ENCODE measurements at regions not wholly inside any gene's neighbourhood (a gene's known extent, or its start where the extent isn't known, plus 50 kb on each side); places are given as distances from the start of the nearest gene placed in this dataset.
A peak's percentile ranks its signal among the peaks of the same experiment; 100 is the strongest.

DNA sequence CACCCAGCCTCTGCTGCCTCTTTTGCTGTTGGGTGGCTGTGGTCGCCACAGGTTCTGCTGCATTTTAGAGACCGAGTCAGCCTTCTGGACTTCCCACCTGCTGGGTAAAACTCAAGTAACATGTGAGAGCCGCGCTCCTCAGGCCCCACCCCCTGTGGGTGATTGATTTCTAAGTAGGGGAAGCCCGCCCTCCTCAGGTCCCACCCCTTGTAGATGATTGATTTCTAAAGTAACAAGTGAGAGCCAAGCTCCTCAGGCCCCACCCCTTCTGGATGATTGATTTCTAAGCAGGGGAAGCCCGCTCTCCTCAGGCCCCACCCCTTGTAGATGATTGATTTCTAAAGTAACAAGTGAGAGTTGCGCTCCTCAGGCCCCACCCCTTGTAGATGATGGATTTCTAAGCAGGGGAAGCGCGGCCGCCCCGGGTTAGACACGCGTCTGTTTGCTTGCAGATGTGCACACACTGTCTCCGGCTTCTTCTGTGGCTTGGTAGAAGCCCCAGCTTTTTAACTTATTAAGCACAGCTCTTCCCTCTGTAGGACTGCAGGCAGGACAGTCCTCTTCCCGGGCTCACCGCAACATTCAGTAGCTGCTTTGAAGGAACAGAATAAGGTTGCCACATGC lies 83.4 kb downstream of the FAM43A start:
- Histone ChIP-seq H3K4me2 (ENCODE audit: insufficient read depth, low read length) (peak overlapping the region; percentile 90), H3K79me2 (ENCODE audit: insufficient read depth, low read length) (no peaks in the 10 kb centered on the region), H3K4me1 (ENCODE audit: insufficient read depth, low read length) (peaks cover 17% of the 10 kb centered on the region), H3K9me3 (ENCODE audit: low read depth, low read length) (no peaks in the 10 kb centered on the region), H3K36me3 (ENCODE audit: insufficient read depth, low read length) (no peaks in the 10 kb centered on the region), H2AFZ (ENCODE audit: low read length) (peak overlapping the region; percentile 94), H3K4me3 (ENCODE audit: insufficient read depth, low read length) (peak overlapping the region; percentile 70), H3K27ac (ENCODE audit: low read depth, low read length) (no peak overlapping the region), H3K27me3 (ENCODE audit: insufficient read depth, low read length) (peaks cover 2% of the 10 kb centered on the region), H4K20me1 (ENCODE audit: insufficient read depth, low read length) (no peaks in the 10 kb centered on the region)
- no peak for TF ChIP-seq CTCF (IDR thresholded peaks at IDR 0.05; ENCODE audit: extremely low read depth, low read depth, low read length)
- peak; percentile 95 for DNase-seq (ENCODE audit: insufficient read length, low spot score, missing footprints)

- Histone ChIP-seq H3K9me3 (ENCODE audit: low read depth, low read length) (no peaks in the 10 kb centered on the region), H3K27ac (ENCODE audit: low read depth, low read length) (no peak overlapping the region), H4K20me1 (ENCODE audit: insufficient read depth, low read length) (no peaks in the 10 kb centered on the region), H3K4me3 (ENCODE audit: insufficient read depth, low read length) (no peak overlapping the region), H2AFZ (ENCODE audit: low read length) (no peak overlapping the region), H3K4me1 (ENCODE audit: insufficient read depth, low read length) (peaks cover 17% of the 10 kb centered on the region), H3K79me2 (ENCODE audit: insufficient read depth, low read length) (no peaks in the 10 kb centered on the region), H3K27me3 (ENCODE audit: insufficient read depth, low read length) (peaks cover 3% of the 10 kb centered on the region), H3K4me2 (ENCODE audit: insufficient read depth, low read length) (peak overlapping the region; percentile 53), H3K36me3 (ENCODE audit: insufficient read depth, low read length) (no peaks in the 10 kb centered on the region)
- no peak for TF ChIP-seq CTCF (IDR thresholded peaks at IDR 0.05; ENCODE audit: extremely low read depth, low read depth, low read length)
- no peak for DNase-seq (ENCODE audit: insufficient read length, low spot score, missing footprints)
Observed at GRCh38 chr3:194772241-194773000, 86.7 kb downstream of the FAM43A start.

DNA sequence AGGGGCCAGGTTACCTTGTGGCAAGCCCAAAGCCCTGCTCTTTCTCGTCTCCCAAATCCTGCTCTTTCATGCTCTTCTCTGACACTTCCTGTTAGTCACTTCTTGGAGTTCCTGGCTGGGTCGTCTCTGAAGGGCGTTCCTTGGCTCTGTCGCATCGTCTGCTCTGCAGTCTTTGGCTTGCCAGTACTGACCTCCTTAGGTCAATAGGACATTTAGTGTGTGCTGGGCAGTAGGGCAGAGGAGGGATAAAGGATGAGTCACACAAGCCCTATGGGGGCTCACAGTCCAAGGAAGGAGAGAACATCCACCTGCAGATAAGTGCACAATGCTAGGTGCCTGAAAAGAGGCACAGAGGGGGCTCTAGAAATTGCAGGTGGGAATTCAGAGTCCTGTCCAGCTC lies 87.5 kb downstream of the FAM43A start:
- Histone ChIP-seq H3K9me3 (ENCODE audit: low read depth, low read length) (no peaks in the 10 kb centered on the region), H3K36me3 (ENCODE audit: insufficient read depth, low read length) (no peaks in the 10 kb centered on the region), H3K4me2 (ENCODE audit: insufficient read depth, low read length) (peak overlapping the region; percentile 53), H3K79me2 (ENCODE audit: insufficient read depth, low read length) (no peaks in the 10 kb centered on the region), H3K4me3 (ENCODE audit: insufficient read depth, low read length) (peak overlapping the region; percentile 32), H3K4me1 (ENCODE audit: insufficient read depth, low read length) (peaks cover 17% of the 10 kb centered on the region), H3K27ac (ENCODE audit: low read depth, low read length) (no peak overlapping the region), H3K27me3 (ENCODE audit: insufficient read depth, low read length) (peaks cover 3% of the 10 kb centered on the region), H2AFZ (ENCODE audit: low read length) (peak overlapping the region; percentile 70), H4K20me1 (ENCODE audit: insufficient read depth, low read length) (no peaks in the 10 kb centered on the region)
- no peak for DNase-seq (ENCODE audit: insufficient read length, low spot score, missing footprints)
- no peak for TF ChIP-seq CTCF (IDR thresholded peaks at IDR 0.05; ENCODE audit: extremely low read depth, low read depth, low read length)

DNA sequence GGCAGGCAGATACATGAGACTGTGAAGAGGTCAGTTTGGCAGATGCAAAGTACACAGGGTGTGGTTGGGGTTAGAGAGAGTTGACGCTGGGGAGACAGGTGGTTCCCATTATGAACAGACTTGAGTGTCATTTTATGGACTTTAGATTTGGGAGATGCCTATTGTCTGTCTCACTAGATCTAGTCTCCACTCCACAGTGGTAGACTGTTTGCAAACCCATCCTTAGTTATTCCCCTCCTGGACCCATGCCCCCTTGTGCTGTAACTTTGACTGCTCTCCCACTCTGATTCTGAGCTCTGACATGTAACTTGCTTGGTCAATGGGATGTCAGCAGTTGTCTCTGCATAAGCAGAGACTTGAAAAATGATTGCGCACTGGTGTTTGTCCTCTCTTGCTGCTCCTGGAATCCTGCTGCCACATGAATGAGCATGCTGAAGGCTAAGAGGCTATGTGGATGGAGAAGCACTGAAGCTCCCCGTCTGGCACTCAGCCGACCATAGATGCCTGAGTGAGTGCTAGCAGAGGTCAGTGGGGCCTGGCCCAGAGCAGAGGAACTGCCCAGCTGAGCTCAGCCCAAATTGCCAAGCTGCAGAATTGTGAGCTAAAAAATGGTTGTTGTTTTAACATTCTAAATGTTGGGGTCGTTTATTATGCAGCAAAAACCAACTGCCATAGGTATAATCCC lies 88.2 kb downstream of the FAM43A start:
- H3K36me3 ChIP-seq (ENCODE audit: insufficient read depth, low read length), result no peaks in the 10 kb centered on the region
- TF ChIP-seq CTCF (IDR thresholded peaks at IDR 0.05; ENCODE audit: extremely low read depth, low read depth, low read length), result no peak
- peaks cover 3% of the 10 kb centered on the region for H3K27me3 ChIP-seq (ENCODE audit: insufficient read depth, low read length)
- peak; percentile 56 for DNase-seq (ENCODE audit: insufficient read length, low spot score, missing footprints)
- no peak overlapping the region for H3K27ac ChIP-seq (ENCODE audit: low read depth, low read length)
- no peak overlapping the region for H3K4me3 ChIP-seq (ENCODE audit: insufficient read depth, low read length)
- no peaks in the 10 kb centered on the region for H3K79me2 ChIP-seq (ENCODE audit: insufficient read depth, low read length)
- H3K4me1 ChIP-seq (ENCODE audit: insufficient read depth, low read length), result peaks cover 17% of the 10 kb centered on the region
- no peaks in the 10 kb centered on the region for H3K9me3 ChIP-seq (ENCODE audit: low read depth, low read length)
- H2AFZ ChIP-seq (ENCODE audit: low read length), result no peak overlapping the region
- no peaks in the 10 kb centered on the region for H4K20me1 ChIP-seq (ENCODE audit: insufficient read depth, low read length)
- no peak overlapping the region for H3K4me2 ChIP-seq (ENCODE audit: insufficient read depth, low read length)
